BE2C (cell line): ENCODE measurements at regions not wholly inside any gene's neighbourhood (a gene's known extent, or its start where the extent isn't known, plus 50 kb on each side); places are given as distances from the start of the nearest gene placed in this dataset.

Source experiments
- DNase-seq: peaks from one replicate; pipeline ENCODE4 v3.0.0-alpha.2; 2020
- H3K27me3 ChIP-seq: fragments of 250-450 bp; sonication (Bioruptor Pico); 2 replicates; pipeline ENCODE4 v1.5.1; 2020; ENCODE audit warnings: mild to moderate bottlenecking
- H3K36me3 ChIP-seq: fragments of 250-450 bp; sonication (Bioruptor Pico); 2 replicates; pipeline ENCODE4 v1.5.1; 2020; ENCODE audit warnings: mild to moderate bottlenecking
- H3K4me1 ChIP-seq: fragments of 250-450 bp; sonication (Bioruptor Pico); 2 replicates; pipeline ENCODE4 v1.5.1; 2020
- H3K4me3 ChIP-seq: 2 replicates; pipeline ENCODE4 v1.5.1; 2011; ENCODE audit warnings: low read depth, low read length
- H3K9me3 ChIP-seq: fragments of 250-450 bp; sonication (Bioruptor Pico); 2 replicates; pipeline ENCODE4 v1.5.1; 2020
- CTCF ChIP-seq: IDR thresholded peaks from 2 replicates; pipeline ENCODE4 v1.5.1; 2012; ENCODE audit warnings: mild to moderate bottlenecking, low read depth, low read length

- Histone ChIP-seq H3K4me1 (no peaks in the 10 kb centered on the region), H3K4me3 (no peak overlapping the region), H3K9me3 (no peaks in the 10 kb centered on the region), H3K27me3 (no peaks in the 10 kb centered on the region), H3K36me3 (no peaks in the 10 kb centered on the region)
- no peak for TF ChIP-seq CTCF
- DNase-seq = no peak
These were observed 621.7 kb downstream of the DNAH5 start for GRCh38 chr5:13322769-13323168.

GRCh38 chr5:13317654-13318053 is 626.8 kb downstream of the DNAH5 start:
- no peaks in the 10 kb centered on the region for H3K9me3 ChIP-seq

GRCh38 chr5:13316176-13316575 is 628.3 kb downstream of the DNAH5 start:
- Histone ChIP-seq H3K9me3 (no peaks in the 10 kb centered on the region; the same call in 1 of the 2 replicates), H3K36me3 (no peaks in the 10 kb centered on the region), H3K4me1 (no peaks in the 10 kb centered on the region), H3K27me3 (no peaks in the 10 kb centered on the region), H3K4me3 (no peak overlapping the region)
- DNase-seq = no peak
- no peak for TF ChIP-seq CTCF

More at GRCh38 chr5:13317654-13318053, 626.8 kb downstream of the DNAH5 start:
- Histone ChIP-seq H3K27me3 (no peaks in the 10 kb centered on the region), H3K36me3 (no peaks in the 10 kb centered on the region), H3K4me3 (no peak overlapping the region), H3K4me1 (no peaks in the 10 kb centered on the region)
- no peak for TF ChIP-seq CTCF
- DNase-seq = no peak

- Histone ChIP-seq H3K9me3 (no peaks in the 10 kb centered on the region; the same call in 1 of the 2 replicates), H3K4me3 (no peak overlapping the region), H3K27me3 (no peaks in the 10 kb centered on the region), H3K4me1 (no peaks in the 10 kb centered on the region), H3K36me3 (no peaks in the 10 kb centered on the region)
- TF ChIP-seq CTCF = no peak
- no peak for DNase-seq
These were observed 637.0 kb downstream of the DNAH5 start for GRCh38 chr5:13307480-13307879.

- H3K4me1 ChIP-seq = no peaks in the 10 kb centered on the region
- H3K4me3 ChIP-seq = no peak overlapping the region
- no peaks in the 10 kb centered on the region for H3K36me3 ChIP-seq
- TF ChIP-seq CTCF = no peak
- no peak for DNase-seq
- H3K9me3 ChIP-seq = no peaks in the 10 kb centered on the region
- H3K27me3 ChIP-seq = no peaks in the 10 kb centered on the region
These were observed 641.0 kb downstream of the DNAH5 start for GRCh38 chr5:13303445-13303844.

- H3K27me3 ChIP-seq = no peaks in the 10 kb centered on the region
- no peak overlapping the region for H3K4me3 ChIP-seq
- H3K4me1 ChIP-seq = no peaks in the 10 kb centered on the region
- no peaks in the 10 kb centered on the region for H3K9me3 ChIP-seq
- no peaks in the 10 kb centered on the region for H3K36me3 ChIP-seq
- DNase-seq = no peak
- no peak for TF ChIP-seq CTCF
These were observed 665.7 kb downstream of the DNAH5 start for GRCh38 chr5:13278811-13279210.
